Testis (tissue), 2 donors: ENCODE measurements at regions not wholly inside any gene's neighbourhood (a gene's known extent, or its start where the extent isn't known, plus 50 kb on each side); places are given as distances from the start of the nearest gene placed in this dataset.

Experiments
- CTCF ChIP-seq, 3 experiments: fragments of 450-650 bp in 2 of 3; fragments of 200-600 bp in 1 of 3; sonication (generic) in 1 of 3; IDR thresholded peaks; one replicate each; pipeline ENCODE4 v1.5.1; 2016 to 2019; ENCODE audit warnings: antibody characterized with exemption in 3 of 3, mild to moderate bottlenecking in 2 of 3, moderate library complexity in 1 of 3
- POLR2A ChIP-seq: fragments of 450-650 bp; IDR thresholded peaks from one replicate; pipeline ENCODE4 v1.6.1; 2017; ENCODE audit warnings: antibody characterized with exemption, mild to moderate bottlenecking, moderate library complexity

- TF ChIP-seq CTCF (IDR thresholded peaks at IDR 0.05) (no peak), POLR2A (no peak)
Observed at GRCh38 chr10:114762811-114763210, 58.8 kb upstream of the FHIP2A start.
